ENCODE measurements at regions not wholly inside any gene's neighbourhood (a gene's known extent, or its start where the extent isn't known, plus 50 kb on each side); places are given as distances from the start of the nearest gene placed in this dataset.

DNA sequence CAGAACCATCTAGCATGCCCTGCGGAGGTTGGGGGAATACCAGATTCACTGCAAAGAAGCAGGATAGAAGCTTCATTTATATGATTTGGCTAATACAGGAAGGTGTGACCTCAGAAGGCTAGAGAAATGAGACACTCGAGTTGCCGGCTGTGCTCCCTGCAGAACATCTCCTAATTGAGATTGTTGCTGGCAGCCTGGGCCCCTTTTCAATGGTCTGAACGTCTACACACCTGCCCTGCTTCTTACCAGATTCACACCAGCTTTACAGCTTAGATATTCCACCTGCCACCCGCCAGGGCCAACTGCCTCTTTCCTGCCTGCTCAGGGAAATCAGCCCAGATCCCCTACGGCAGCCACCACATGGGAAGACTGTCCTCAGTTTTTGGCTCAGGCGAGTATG, 475.3 kb upstream of the AUTS2 start:
- 78 to 80% methylated on average over 7 of the region's 7 CpGs for WGBS, 2 donors
- H3K27ac ChIP-seq: no peak overlapping the region
- no peaks in the 10 kb centered on the region for H3K27me3 ChIP-seq
- no peaks in the 10 kb centered on the region for H3K4me1 ChIP-seq
- H3K9me3 ChIP-seq: no peaks in the 10 kb centered on the region
- no peaks in the 10 kb centered on the region for H3K36me3 ChIP-seq
- no peak for DNase-seq
- H3K4me3 ChIP-seq (replicated peaks in 1 of 3): no peak overlapping the region
- TF ChIP-seq, protein P1, sequence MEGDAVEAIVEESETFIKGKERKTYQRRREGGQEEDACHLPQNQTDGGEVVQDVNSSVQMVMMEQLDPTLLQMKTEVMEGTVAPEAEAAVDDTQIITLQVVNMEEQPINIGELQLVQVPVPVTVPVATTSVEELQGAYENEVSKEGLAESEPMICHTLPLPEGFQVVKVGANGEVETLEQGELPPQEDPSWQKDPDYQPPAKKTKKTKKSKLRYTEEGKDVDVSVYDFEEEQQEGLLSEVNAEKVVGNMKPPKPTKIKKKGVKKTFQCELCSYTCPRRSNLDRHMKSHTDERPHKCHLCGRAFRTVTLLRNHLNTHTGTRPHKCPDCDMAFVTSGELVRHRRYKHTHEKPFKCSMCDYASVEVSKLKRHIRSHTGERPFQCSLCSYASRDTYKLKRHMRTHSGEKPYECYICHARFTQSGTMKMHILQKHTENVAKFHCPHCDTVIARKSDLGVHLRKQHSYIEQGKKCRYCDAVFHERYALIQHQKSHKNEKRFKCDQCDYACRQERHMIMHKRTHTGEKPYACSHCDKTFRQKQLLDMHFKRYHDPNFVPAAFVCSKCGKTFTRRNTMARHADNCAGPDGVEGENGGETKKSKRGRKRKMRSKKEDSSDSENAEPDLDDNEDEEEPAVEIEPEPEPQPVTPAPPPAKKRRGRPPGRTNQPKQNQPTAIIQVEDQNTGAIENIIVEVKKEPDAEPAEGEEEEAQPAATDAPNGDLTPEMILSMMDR (IDR thresholded peaks at IDR 0.05): no peak
- no peak for TF ChIP-seq POLR2A (IDR thresholded peaks at IDR 0.05)
- intact Hi-C loops (cut with DNase I): no loop called here

DNA sequence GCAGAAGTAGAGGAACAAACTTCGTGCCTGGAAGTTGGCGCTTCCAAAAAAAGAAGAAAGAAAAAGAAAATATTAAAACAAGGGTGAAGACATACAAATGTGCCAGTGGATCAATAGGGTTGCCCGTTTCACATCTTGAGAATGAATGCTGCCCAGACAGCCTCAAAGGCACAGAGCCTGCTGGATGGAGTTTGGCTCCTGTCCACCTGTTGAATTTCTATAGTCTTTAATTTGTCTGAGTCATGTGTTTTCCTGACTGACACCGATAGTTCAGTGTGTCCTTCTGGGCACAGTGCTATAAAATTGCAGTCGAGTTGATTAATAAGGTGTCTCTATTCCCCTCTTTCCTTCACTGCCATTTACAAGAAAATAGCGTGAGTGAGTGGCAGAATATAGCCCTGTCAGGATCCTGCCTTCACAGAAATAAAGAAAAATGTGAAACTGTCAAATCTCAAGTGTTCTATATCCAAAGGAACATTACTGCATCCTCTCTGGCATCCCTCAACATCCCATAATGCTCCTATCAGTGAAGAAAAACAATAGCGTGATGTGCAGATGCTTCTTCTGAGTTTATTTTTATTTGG, 471.3 kb upstream of the AUTS2 start:
- H3K4me1 ChIP-seq: no peaks in the 10 kb centered on the region
- 76 to 86% methylated on average over 7 of the region's 7 CpGs for WGBS, 2 donors
- H3K36me3 ChIP-seq: no peaks in the 10 kb centered on the region
- DNase-seq: no peak
- H3K9me3 ChIP-seq: no peaks in the 10 kb centered on the region
- H3K27me3 ChIP-seq: no peaks in the 10 kb centered on the region
- intact Hi-C loops (cut with DNase I): no loop called here
- H3K4me3 ChIP-seq (replicated peaks in 1 of 3): no peak overlapping the region
- TF ChIP-seq POLR2A (IDR thresholded peaks at IDR 0.05): no peak
- TF ChIP-seq, protein P1 (IDR thresholded peaks at IDR 0.05): no peak
- no peak overlapping the region for H3K27ac ChIP-seq

DNA sequence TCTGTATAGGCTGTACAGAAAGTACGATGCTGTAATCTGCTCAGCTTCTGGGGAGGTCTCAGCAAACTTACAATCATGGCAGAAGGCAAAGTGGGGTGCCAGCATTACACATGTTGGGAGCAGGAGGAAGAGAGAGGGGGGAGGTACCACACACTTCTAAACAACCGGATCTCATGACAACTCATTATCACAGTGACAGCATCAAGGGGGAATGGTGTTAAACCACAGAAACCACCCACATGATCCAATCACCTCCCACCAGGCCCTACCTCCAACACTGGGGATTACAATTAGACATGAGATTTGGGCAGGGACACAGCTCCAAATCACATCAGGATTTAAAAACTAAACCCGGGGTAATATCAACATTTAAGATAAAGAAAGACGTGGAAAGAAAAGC, 468.8 kb upstream of the AUTS2 start:
- intact Hi-C loops (cut with DNase I): no loop called here
- Histone ChIP-seq H3K27ac (no peak overlapping the region), H3K27me3 (no peaks in the 10 kb centered on the region), H3K9me3 (no peaks in the 10 kb centered on the region), H3K36me3 (no peaks in the 10 kb centered on the region), H3K4me3 (replicated peaks in 1 of 3) (no peak overlapping the region), H3K4me1 (no peaks in the 10 kb centered on the region)
- no peak for TF ChIP-seq POLR2A (IDR thresholded peaks at IDR 0.05)
- TF ChIP-seq, protein P1 (IDR thresholded peaks at IDR 0.05): no peak
- 83 to 88% methylated on average over 4 of the region's 4 CpGs for WGBS, 2 donors
- no peak for DNase-seq

DNA sequence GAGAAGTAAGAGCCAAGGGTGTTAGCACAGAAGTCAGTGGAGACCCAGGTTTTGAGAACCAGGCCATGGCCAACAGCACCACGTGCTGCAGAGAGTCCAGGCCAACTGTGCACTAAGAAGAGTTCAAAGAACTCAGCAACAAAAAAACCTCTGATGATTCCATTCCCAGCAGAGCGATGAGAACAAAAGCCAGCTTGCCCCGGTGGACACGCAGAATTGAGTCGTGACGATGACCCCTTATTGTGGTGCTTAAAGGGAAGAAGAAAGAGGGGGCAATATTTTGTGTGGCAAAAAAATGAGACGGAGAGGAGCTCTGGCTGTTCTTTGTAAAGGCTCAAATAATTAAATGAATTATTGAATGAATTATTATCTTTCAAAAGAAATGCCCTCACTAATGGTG, 468.3 kb upstream of the AUTS2 start:
- Histone ChIP-seq H3K27ac (no peak overlapping the region), H3K36me3 (no peaks in the 10 kb centered on the region), H3K4me3 (replicated peaks in 1 of 3) (no peak overlapping the region), H3K4me1 (no peaks in the 10 kb centered on the region), H3K27me3 (no peaks in the 10 kb centered on the region), H3K9me3 (no peaks in the 10 kb centered on the region)
- 81 to 83% methylated on average over 7 of the region's 7 CpGs for WGBS, 2 donors
- DNase-seq: no peak
- intact Hi-C loops (cut with DNase I): no loop called here
- TF ChIP-seq, protein P1 (IDR thresholded peaks at IDR 0.05): no peak
- TF ChIP-seq POLR2A (IDR thresholded peaks at IDR 0.05): no peak

DNA sequence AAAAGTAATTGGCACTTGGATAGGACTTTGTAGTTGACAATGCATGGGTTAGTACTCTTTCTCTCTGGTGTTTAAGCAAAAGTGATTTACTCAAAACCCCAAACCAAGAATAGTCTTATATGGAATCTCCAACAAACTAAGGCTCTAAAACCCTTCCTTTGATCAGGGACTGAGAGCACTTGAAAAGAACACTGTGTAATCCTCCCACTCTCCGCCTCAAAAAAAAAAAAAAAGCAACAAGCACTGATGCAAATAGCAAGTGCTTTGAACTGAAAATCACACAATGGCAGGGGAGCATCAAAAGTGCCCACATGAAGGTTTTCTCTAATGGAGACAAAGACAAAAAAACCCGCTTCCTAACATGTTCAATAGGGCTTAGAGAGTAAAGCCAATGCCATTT, 467.9 kb upstream of the AUTS2 start:
- 68 to 72% methylated on average over 2 of the region's 2 CpGs for WGBS, 2 donors
- intact Hi-C loops (cut with DNase I): no loop called here
- Histone ChIP-seq H3K4me3 (replicated peaks in 1 of 3) (no peak overlapping the region), H3K27me3 (no peaks in the 10 kb centered on the region), H3K36me3 (no peaks in the 10 kb centered on the region), H3K27ac (no peak overlapping the region), H3K4me1 (no peaks in the 10 kb centered on the region), H3K9me3 (no peaks in the 10 kb centered on the region)
- DNase-seq: no peak
- TF ChIP-seq POLR2A (IDR thresholded peaks at IDR 0.05): no peak
- TF ChIP-seq, protein P1 (IDR thresholded peaks at IDR 0.05): no peak
